Fibroblast of the aortic adventitia (primary cell): ENCODE measurements at regions not wholly inside any gene's neighbourhood (a gene's known extent, or its start where the extent isn't known, plus 50 kb on each side); places are given as distances from the start of the nearest gene placed in this dataset.
"Not testable (repeated sequence)": the region's sequence is repeated elsewhere in the genome, so short reads cannot be mapped to it uniquely, and the experiment has no call there.

Source experiments
- DNase-seq: peaks from one replicate; pipeline ENCODE4 v3.0.0-alpha.2; 2010; ENCODE audit warnings: low read depth
- H3K4me3 ChIP-seq: 2 replicates; pipeline ENCODE4 v1.5.1; 2011; ENCODE audit warnings: low read depth, mild to moderate bottlenecking, control low read depth, low read length, moderate library complexity
- TF ChIP-seq, protein P1 (sequence below): IDR thresholded peaks from 2 replicates; pipeline ENCODE4 v1.5.1; 2011; ENCODE audit warnings: mild to moderate bottlenecking, low read length, control low read depth, inconsistent platforms; ENCODE audit not compliant: insufficient read depth

DNA sequence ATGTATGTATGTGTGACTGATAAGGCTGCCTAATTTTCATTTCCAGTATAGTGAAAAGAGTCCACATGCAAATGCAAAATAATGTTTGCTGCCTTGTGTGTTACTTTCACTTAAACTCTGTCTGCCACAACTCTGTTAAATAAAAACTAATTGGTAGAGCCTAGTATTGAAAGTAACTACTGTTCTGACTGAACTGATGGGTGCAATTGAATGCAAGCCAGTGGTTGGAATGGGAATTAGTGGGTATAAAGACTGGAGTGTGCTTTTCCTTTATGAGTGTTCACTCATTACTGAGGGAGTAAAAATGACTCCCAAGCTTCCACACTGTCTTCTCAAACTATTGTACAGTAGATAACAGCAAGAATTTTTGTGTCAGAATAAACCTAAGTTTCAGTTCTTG, 571.0 kb downstream of the TMTC2 start:
- TF ChIP-seq, protein P1, sequence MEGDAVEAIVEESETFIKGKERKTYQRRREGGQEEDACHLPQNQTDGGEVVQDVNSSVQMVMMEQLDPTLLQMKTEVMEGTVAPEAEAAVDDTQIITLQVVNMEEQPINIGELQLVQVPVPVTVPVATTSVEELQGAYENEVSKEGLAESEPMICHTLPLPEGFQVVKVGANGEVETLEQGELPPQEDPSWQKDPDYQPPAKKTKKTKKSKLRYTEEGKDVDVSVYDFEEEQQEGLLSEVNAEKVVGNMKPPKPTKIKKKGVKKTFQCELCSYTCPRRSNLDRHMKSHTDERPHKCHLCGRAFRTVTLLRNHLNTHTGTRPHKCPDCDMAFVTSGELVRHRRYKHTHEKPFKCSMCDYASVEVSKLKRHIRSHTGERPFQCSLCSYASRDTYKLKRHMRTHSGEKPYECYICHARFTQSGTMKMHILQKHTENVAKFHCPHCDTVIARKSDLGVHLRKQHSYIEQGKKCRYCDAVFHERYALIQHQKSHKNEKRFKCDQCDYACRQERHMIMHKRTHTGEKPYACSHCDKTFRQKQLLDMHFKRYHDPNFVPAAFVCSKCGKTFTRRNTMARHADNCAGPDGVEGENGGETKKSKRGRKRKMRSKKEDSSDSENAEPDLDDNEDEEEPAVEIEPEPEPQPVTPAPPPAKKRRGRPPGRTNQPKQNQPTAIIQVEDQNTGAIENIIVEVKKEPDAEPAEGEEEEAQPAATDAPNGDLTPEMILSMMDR: no peak
- H3K4me3 ChIP-seq: no peak overlapping the region
- DNase-seq: no peak

DNA sequence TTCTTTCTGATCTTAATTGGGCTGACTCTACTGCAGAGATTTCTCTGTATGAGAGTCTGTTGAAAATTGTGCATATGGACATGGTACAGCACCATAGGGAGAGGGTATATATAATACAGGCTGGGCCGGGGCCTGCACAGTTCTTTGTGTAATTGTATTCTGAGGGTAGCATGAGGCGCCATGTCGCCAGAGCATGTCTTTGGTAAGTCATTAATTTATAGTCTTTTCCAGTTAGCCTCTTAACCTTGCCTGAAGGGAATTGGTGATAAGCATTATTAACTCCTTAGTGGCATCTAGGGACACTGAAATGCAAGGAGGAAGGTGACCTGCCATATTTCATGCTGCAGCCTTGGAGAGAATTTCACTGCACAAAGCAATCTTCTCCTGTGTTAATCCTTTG, 569.9 kb downstream of the TMTC2 start:
- H3K4me3 ChIP-seq: no peak overlapping the region
- TF ChIP-seq, protein P1: no peak
- DNase-seq: no peak

DNA sequence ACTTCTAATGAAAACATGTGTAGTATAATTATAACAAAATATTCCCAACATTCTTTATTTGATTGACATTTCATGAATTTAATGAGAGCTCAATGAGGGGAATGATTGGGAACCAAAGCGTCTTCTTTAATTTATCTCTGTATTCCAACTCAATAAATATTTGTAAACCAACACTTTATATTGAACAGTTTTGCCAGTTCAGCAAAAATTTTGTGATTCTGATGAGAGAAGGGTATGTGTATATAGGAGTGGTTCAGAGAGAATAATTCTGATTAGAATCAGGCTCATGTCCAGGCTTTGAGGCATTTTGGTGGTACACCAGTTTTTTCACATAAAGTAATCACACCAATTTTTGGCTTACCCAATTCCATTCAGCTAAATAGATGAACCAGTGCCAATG, 564.2 kb downstream of the TMTC2 start:
- no peak overlapping the region for H3K4me3 ChIP-seq
- DNase-seq: no peak
- TF ChIP-seq, protein P1: no peak

DNA sequence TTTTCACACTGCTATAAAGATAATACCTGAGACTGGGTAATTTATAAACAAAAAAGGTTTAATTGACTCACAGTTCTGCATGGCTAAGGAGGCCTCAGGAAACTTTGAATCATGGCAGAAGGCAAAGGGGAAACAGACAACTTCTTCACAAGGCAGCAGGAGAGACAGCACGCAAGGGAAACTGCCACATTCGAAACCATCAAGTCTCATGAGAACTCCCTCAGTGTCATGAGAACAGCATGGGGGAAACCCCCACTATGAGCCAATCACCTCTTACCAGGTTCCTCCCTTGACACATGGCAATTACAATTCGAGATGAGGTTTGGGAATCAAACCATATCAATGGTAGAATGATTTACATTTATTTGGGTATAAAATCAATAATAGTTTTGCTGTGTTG, 558.5 kb downstream of the TMTC2 start:
- no peak for DNase-seq
- TF ChIP-seq, protein P1: no peak
- no peak overlapping the region for H3K4me3 ChIP-seq

DNA sequence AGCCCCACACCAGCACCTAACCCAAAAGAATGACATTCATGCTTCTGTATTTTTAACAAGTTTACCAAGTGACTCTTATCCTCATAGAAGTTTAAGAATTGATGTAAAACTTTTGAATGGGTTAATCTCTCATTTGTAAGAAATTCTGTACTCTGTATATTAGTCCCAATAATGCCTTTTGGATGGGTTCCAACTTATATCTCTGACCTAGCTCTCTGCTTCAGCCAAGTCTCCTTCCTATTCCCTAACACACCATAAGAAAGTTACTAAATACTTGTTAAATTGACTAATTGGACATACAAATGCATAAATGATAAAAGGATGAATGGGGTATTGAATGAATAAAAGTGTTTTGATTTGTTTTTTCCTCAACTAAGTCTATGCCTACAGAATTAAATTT, 557.3 kb downstream of the TMTC2 start:
- no peak for DNase-seq
- no peak overlapping the region for H3K4me3 ChIP-seq
- TF ChIP-seq, protein P1: no peak

DNA sequence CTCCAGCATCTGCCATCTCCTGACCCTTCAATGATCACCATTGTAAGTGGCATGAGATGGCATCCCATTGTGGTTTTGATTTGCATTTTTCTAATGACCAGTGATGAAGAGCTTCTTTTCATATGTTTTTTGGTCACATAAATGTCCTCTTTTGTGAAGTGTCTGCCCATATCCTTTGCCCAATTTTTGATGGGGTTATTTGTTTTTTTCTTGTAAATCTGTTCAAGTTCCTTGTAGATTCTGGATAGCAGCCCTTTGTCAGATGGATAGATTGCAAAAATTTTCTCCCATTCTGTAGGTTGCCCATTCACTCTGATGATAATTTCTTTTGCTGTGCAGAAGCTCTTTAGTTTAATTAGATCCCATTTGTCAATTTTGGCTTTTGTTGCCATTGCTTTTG, 547.3 kb downstream of the TMTC2 start:
- DNase-seq, H3K4me3 ChIP-seq: not testable (repeated sequence)

DNA sequence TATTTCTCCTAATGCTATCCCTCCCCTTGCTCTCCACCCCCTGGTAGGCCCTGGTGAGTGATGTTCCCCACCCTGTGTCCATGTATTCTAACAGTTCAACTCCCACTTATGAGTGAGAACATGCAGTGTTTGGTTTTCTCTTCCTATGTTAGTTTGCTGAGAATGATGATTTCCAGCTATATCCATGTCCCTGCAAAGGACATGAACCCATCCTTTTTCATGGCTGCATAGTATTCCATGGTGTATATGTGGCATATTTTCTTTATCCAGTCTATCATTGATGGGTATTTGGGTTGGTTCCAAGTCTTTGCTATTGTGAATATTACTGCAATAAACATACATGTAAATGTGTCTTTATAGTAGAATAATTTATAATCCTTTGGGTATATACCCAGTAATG, 540.3 kb downstream of the TMTC2 start:
- not testable (repeated sequence) for H3K4me3 ChIP-seq, DNase-seq

DNA sequence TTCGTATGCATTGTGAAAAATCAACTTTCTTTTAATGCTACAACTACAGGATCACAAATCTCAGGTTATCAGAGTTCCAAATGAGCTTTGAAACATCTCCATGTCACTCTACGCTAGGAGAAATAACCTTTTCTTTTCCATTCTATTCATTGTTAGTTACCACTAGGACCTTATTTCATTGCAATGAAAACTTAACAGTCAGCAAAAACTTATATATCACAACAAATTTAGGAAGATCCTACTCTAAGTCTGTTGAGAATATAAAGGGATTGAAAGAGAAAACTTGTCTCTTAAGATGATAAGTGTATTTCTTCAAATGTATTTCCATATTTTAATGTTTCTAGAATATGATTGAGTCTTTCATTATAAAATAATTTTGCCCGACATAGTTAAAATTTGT, 539.1 kb downstream of the TMTC2 start:
- no peak overlapping the region for H3K4me3 ChIP-seq
- DNase-seq: no peak
- TF ChIP-seq, protein P1: no peak
